Astrocyte of the cerebellum (primary cell): ENCODE measurements at regions not wholly inside any gene's neighbourhood (a gene's known extent, or its start where the extent isn't known, plus 50 kb on each side); places are given as distances from the start of the nearest gene placed in this dataset.

Source experiments
- DNase-seq: peaks from one replicate; pipeline ENCODE4 v3.0.0-alpha.2; 2011; ENCODE audit warnings: low read depth
- H3K4me3 ChIP-seq: 2 replicates; pipeline ENCODE4 v1.5.1; 2011; ENCODE audit warnings: mild to moderate bottlenecking, low read depth, low read length, moderate library complexity
- in situ Hi-C: cut with HindIII; loops from 2 replicates; pipeline ENCODE4 v1.10.0; 2017; ENCODE audit warnings: low sequenced_read_pairs
- TF ChIP-seq, protein P1 (sequence below): IDR thresholded peaks from 2 replicates; pipeline ENCODE4 v1.5.1; 2012; ENCODE audit warnings: low read length, low read depth, moderate library complexity, mild to moderate bottlenecking; ENCODE audit errors: missing control alignments

DNA sequence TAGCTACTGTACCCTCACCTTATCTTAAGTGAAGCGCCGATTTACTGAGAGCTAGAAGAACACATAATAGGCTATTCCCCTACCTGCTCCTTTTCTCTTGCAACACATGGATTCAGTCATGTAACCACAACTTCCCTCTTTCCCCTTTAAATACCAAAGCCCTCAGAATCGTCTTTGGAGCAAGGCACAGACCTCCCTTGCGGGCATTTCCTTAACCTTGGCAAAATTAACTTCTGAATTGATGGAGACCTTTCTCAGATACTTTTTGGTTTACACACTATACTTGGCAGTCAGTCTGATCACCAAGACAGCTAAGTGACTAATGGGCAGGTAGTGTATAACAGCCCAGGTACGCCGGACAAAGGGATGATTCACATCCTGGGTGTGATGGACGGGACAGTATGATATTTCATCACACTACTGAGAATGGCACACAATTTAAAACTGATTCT lies 72.7 kb upstream of the SEC61G start:
- H3K4me3 ChIP-seq, result no peak overlapping the region
- DNase-seq, result no peak
- TF ChIP-seq, protein P1, sequence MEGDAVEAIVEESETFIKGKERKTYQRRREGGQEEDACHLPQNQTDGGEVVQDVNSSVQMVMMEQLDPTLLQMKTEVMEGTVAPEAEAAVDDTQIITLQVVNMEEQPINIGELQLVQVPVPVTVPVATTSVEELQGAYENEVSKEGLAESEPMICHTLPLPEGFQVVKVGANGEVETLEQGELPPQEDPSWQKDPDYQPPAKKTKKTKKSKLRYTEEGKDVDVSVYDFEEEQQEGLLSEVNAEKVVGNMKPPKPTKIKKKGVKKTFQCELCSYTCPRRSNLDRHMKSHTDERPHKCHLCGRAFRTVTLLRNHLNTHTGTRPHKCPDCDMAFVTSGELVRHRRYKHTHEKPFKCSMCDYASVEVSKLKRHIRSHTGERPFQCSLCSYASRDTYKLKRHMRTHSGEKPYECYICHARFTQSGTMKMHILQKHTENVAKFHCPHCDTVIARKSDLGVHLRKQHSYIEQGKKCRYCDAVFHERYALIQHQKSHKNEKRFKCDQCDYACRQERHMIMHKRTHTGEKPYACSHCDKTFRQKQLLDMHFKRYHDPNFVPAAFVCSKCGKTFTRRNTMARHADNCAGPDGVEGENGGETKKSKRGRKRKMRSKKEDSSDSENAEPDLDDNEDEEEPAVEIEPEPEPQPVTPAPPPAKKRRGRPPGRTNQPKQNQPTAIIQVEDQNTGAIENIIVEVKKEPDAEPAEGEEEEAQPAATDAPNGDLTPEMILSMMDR, result no peak
- in situ Hi-C loops, result no loop called here

DNA sequence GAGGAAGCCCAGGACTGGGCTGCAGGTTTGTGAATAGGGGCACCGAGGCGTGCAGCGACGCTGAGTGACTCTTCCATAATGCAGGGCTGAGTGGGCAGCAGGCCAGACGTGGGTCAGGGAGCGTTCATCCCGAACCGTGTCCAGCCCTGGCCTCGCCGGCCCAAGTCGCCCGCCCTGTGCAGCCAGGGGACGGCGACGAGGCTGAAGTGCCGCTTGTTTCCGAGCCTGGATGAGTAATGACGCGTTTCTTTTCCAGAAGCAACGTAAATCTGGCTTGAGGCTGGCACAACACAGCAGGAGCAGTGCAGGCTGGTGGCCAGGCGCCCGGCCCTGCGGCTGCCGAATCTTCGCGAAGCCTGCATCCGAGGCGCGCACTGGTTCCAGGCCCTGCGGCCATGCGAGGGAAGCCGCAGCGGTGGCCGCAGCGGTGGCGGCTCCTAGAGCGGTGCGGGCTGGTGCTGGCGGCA lies 74.0 kb upstream of the SEC61G start:
- no peak overlapping the region for H3K4me3 ChIP-seq
- in situ Hi-C loops, result no loop called here
- no peak for DNase-seq
- TF ChIP-seq, protein P1, result no peak

DNA sequence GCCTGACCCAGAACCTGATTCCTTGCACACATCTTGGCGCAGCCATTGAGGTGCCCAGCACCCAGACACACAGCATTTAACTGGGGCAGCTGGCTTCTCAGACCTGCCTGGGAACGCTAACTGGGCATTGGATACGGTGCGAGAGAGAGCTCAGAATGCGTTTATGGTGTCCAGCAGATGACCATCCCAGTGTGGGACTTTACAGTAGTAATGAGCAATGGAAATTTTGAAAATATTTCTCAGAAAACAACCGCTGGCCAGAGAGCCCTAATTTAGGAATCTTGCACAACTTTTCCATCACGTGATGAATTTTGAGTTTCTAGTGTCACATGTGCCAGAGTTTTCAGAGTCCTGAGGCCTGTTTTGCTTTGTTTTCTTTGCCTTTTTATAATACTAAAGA lies 78.2 kb upstream of the SEC61G start:
- in situ Hi-C loops, result no loop called here
- no peak for DNase-seq
- H3K4me3 ChIP-seq, result no peak overlapping the region
- TF ChIP-seq, protein P1, result no peak

DNA sequence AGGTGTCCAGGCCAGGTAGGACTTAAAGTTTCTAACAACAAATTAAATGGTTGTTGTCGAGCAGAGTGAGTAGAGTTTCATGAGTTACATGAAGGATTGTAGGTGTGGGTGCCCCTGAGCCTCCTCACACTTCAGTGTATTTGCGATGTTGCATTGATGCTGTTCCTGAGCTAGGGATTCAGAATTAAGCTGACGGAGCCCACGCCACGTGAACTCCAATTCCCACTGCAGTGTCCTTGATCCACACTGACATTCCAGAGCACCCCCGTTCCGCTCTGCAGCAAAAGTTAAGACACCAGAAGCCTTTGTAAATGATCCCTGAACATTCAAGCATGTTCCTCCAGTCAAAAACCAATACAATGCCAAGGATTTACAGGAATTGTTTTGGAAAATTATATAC lies 78.8 kb upstream of the SEC61G start:
- TF ChIP-seq, protein P1, result no peak
- no peak overlapping the region for H3K4me3 ChIP-seq
- DNase-seq, result no peak
- in situ Hi-C loops, result no loop called here

DNA sequence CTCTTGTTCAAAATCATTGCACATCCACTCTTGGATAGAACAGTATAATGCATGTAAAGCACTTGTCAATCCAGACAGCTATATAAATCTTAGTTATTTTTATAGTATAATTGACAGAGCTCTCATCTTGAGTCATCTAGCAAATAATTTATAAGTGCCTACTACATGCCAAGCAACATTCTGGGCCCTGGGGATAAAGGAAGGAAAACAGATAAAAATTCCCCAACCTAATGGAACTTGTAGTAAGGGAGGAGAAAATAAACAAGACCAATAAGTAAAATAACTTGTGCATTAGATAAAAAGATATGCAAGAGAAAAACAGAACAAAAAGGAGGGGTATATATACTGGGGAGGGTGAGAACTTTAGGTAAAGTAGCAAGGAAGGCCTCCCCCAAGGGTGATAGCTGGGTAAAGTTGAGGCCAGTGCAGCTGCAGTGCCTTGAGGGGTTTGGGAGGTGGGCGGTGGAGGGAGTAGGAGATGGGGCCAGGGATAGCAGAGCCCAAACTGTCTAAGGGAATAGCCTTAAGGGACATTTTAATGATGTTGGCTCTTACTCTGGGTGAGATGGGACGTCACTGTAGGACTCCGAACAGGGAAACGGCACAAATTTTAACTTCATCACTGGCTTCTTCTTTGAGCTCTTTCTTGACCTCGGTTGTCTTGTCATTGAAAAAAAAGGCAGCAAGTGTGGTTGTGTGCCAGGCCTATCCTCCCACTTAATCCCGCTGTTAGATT lies 79.3 kb upstream of the SEC61G start:
- in situ Hi-C loops, result no loop called here
- TF ChIP-seq, protein P1, result no peak
- H3K4me3 ChIP-seq, result no peak overlapping the region
- DNase-seq, result no peak

DNA sequence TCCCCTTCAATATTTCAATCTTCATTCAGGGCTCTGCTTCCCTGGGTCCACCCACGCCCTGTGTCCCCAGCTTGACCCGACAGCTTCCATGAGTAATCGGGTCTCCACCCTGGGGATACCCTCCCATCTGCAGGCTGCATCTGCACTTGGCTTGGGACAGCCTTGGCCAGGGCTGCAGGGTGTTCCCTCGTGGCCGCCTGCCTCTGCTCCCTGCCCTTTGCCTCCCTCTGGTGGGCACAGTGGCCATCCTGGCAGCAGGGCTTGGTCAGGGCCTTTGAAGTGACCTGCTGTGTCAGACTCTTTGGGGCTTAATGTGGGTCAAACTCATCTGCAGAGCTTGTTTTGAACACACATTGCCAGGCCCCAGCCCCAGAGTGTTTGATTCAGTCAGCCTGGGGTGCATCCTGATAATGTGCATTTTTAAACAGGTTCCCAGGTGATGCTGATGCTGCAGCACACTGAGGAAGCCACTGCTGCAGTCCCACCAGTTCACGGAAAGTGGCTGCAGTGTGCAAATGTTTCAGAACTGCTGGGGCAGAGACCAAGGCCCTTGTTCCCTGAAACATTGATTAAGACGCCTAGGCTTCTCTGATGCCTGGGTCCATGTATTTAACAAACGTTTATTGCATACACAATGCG lies 80.7 kb upstream of the SEC61G start:
- H3K4me3 ChIP-seq, result no peak overlapping the region
- TF ChIP-seq, protein P1, result peak; percentile 54
- in situ Hi-C loops, result no loop called here
- no peak for DNase-seq
